Neural cell (in vitro differentiated cells): ENCODE measurements at regions not wholly inside any gene's neighbourhood (a gene's known extent, or its start where the extent isn't known, plus 50 kb on each side); places are given as distances from the start of the nearest gene placed in this dataset.

ENCODE experiments used
- H2AFZ ChIP-seq: fragments of 200-600, 300-800 bp; sonication (generic), shearing (Covaris generic); 2 replicates; pipeline ENCODE4 v1.6.0; 2014; ENCODE audit warnings: low read depth, mild to moderate bottlenecking, antibody characterized with exemption, low read length, moderate library complexity
- H3F3A ChIP-seq: fragments of 200-600 bp; shearing (Covaris generic); 2 replicates; pipeline ENCODE4 v1.6.1; 2016; ENCODE audit warnings: mild to moderate bottlenecking, moderate library complexity, mixed read lengths, antibody characterized with exemption, low read length; ENCODE audit not compliant: insufficient read depth, poor library complexity, severe bottlenecking
- H3K27ac ChIP-seq: fragments of 200-600, 300-800 bp; sonication (generic), shearing (Covaris generic); 2 replicates; pipeline ENCODE4 v1.5.1; 2014; ENCODE audit warnings: mild to moderate bottlenecking, low read length, moderate library complexity
- H3K27me3 ChIP-seq: fragments of 300-800, 200-600 bp; sonication (generic), shearing (Covaris generic); 2 replicates; pipeline ENCODE4 v1.6.0; 2014; ENCODE audit warnings: mild to moderate bottlenecking, low read depth, low read length, moderate library complexity; ENCODE audit not compliant: insufficient read depth
- H3K36me3 ChIP-seq: fragments of 300-800, 200-600 bp; sonication (generic), shearing (Covaris generic); 2 replicates; pipeline ENCODE4 v1.5.1; 2014; ENCODE audit warnings: mild to moderate bottlenecking, antibody characterized with exemption, low read length, moderate library complexity; ENCODE audit not compliant: insufficient read depth
- H3K4me2 ChIP-seq: fragments of 300-800, 200-600 bp; sonication (generic), shearing (Covaris generic); 2 replicates; pipeline ENCODE4 v1.6.0; 2014; ENCODE audit warnings: mild to moderate bottlenecking, low read length
- H3K4me3 ChIP-seq: fragments of 300-800, 200-600 bp; sonication (generic), shearing (Covaris generic); 2 replicates; pipeline ENCODE4 v1.5.1; 2014; ENCODE audit warnings: mild to moderate bottlenecking, low read length, moderate library complexity
- H3K79me2 ChIP-seq: fragments of 200-600 bp; shearing (Covaris generic); replicated peaks from 2 replicates; pipeline ENCODE4 v1.6.0; 2014; ENCODE audit warnings: mild to moderate bottlenecking, low read length, moderate library complexity; ENCODE audit not compliant: insufficient read depth
- H3K9ac ChIP-seq: fragments of 300-800, 200-600 bp; sonication (generic), shearing (Covaris generic); 2 replicates; pipeline ENCODE4 v1.6.1; 2016; ENCODE audit warnings: mild to moderate bottlenecking, low read length, mixed read lengths
- H3K9me2 ChIP-seq: fragments of 200-600 bp; shearing (Covaris generic); 2 replicates; pipeline ENCODE4 v1.6.1; 2016; ENCODE audit warnings: mild to moderate bottlenecking, low read length, mixed read lengths; ENCODE audit not compliant: insufficient read depth
- H3K9me3 ChIP-seq: fragments of 200-600, 300-800 bp; sonication (generic), shearing (Covaris generic); 2 replicates; pipeline ENCODE4 v1.6.1; 2016; ENCODE audit warnings: mild to moderate bottlenecking, mixed run types, low read length, moderate library complexity, mixed read lengths
- H4K20me1 ChIP-seq: fragments of 200-600 bp; shearing (Covaris generic); 2 replicates; pipeline ENCODE4 v1.6.1; 2016; ENCODE audit warnings: mild to moderate bottlenecking, mixed run types; ENCODE audit not compliant: insufficient read depth
- EP300 ChIP-seq: fragments of 450-650 bp; conservative IDR thresholded peaks from 2 replicates; pipeline ENCODE4 v1.6.1; 2014; ENCODE audit warnings: antibody characterized with exemption, mild to moderate bottlenecking, moderate library complexity; ENCODE audit not compliant: poor library complexity, severe bottlenecking
- EZH2 ChIP-seq: fragments of 200-600, 300-800 bp; shearing (Covaris generic), sonication (generic); IDR thresholded peaks from 2 replicates; pipeline ENCODE4 v1.6.1; 2014; ENCODE audit warnings: antibody characterized with exemption, low read length, borderline replicate concordance, mild to moderate bottlenecking; ENCODE audit not compliant: insufficient read depth, poor library complexity, severe bottlenecking
- MXI1 ChIP-seq: fragments of 450-650 bp; conservative IDR thresholded peaks from 2 replicates; pipeline ENCODE4 v1.6.1; 2014; ENCODE audit warnings: antibody characterized with exemption, mild to moderate bottlenecking; ENCODE audit not compliant: poor library complexity, severe bottlenecking
- POLR2AphosphoS5 ChIP-seq: IDR thresholded peaks from 2 replicates; pipeline ENCODE4 v1.6.1; 2012
- RAD21 ChIP-seq: fragments of 450-650 bp; conservative IDR thresholded peaks from 2 replicates; pipeline ENCODE4 v1.6.1; 2014; ENCODE audit warnings: antibody characterized with exemption, mild to moderate bottlenecking, moderate library complexity
- SMC3 ChIP-seq: fragments of 450-650 bp; conservative IDR thresholded peaks from 2 replicates; pipeline ENCODE4 v1.6.1; 2014; ENCODE audit warnings: antibody characterized with exemption, mild to moderate bottlenecking, moderate library complexity; ENCODE audit not compliant: poor library complexity
- TAF1 ChIP-seq: IDR thresholded peaks from 2 replicates; pipeline ENCODE4 v1.6.1; 2012; ENCODE audit warnings: low read depth
- TF ChIP-seq, protein P1 (sequence below): fragments of 450-650 bp; IDR thresholded peaks from 2 replicates; pipeline ENCODE4 v1.5.1; 2014; ENCODE audit warnings: antibody characterized with exemption, mild to moderate bottlenecking, moderate library complexity; ENCODE audit not compliant: poor library complexity, severe bottlenecking
- TF ChIP-seq, protein P2 (sequence below): IDR thresholded peaks from 2 replicates; pipeline ENCODE4 v1.6.1; 2012; ENCODE audit warnings: borderline replicate concordance

GRCh38 chr12:105587237-105587636 is 256.7 kb downstream of the C12orf75 start:
- no peak overlapping the region for H3K4me3 ChIP-seq
- no peaks in the 10 kb centered on the region for H4K20me1 ChIP-seq
- no peaks in the 10 kb centered on the region for H3K36me3 ChIP-seq
- no peak for TF ChIP-seq POLR2AphosphoS5
- H3K4me2 ChIP-seq: no peak overlapping the region
- H3F3A ChIP-seq: no peaks in the 10 kb centered on the region
- no peaks in the 10 kb centered on the region for H3K27me3 ChIP-seq
- H3K9me3 ChIP-seq: no peaks in the 10 kb centered on the region
- no peak overlapping the region for H2AFZ ChIP-seq
- no peaks in the 10 kb centered on the region for H3K9me2 ChIP-seq
- no peaks in the 10 kb centered on the region for H3K79me2 ChIP-seq
- no peak overlapping the region for H3K27ac ChIP-seq
- H3K9ac ChIP-seq: no peak overlapping the region

GRCh38 chr12:105588106-105588505 is 257.6 kb downstream of the C12orf75 start:
- Histone ChIP-seq H3K4me3 (no peak overlapping the region), H4K20me1 (no peaks in the 10 kb centered on the region), H3K4me2 (no peak overlapping the region), H3K79me2 (no peaks in the 10 kb centered on the region), H3K27me3 (no peaks in the 10 kb centered on the region), H3K9me2 (no peaks in the 10 kb centered on the region), H2AFZ (no peak overlapping the region), H3F3A (no peaks in the 10 kb centered on the region), H3K9me3 (no peaks in the 10 kb centered on the region), H3K36me3 (no peaks in the 10 kb centered on the region), H3K27ac (no peak overlapping the region), H3K9ac (no peak overlapping the region)
- TF ChIP-seq RAD21 (no peak), TAF1 (no peak), POLR2AphosphoS5 (no peak), MXI1 (no peak), SMC3 (no peak)
- TF ChIP-seq, protein P1, sequence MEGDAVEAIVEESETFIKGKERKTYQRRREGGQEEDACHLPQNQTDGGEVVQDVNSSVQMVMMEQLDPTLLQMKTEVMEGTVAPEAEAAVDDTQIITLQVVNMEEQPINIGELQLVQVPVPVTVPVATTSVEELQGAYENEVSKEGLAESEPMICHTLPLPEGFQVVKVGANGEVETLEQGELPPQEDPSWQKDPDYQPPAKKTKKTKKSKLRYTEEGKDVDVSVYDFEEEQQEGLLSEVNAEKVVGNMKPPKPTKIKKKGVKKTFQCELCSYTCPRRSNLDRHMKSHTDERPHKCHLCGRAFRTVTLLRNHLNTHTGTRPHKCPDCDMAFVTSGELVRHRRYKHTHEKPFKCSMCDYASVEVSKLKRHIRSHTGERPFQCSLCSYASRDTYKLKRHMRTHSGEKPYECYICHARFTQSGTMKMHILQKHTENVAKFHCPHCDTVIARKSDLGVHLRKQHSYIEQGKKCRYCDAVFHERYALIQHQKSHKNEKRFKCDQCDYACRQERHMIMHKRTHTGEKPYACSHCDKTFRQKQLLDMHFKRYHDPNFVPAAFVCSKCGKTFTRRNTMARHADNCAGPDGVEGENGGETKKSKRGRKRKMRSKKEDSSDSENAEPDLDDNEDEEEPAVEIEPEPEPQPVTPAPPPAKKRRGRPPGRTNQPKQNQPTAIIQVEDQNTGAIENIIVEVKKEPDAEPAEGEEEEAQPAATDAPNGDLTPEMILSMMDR: no peak

- Histone ChIP-seq H3K9me3 (no peaks in the 10 kb centered on the region), H3K9ac (no peak overlapping the region), H3K79me2 (no peaks in the 10 kb centered on the region), H4K20me1 (no peaks in the 10 kb centered on the region), H2AFZ (no peak overlapping the region), H3F3A (no peaks in the 10 kb centered on the region), H3K27me3 (no peaks in the 10 kb centered on the region), H3K4me2 (no peak overlapping the region), H3K27ac (no peak overlapping the region), H3K4me3 (no peak overlapping the region), H3K9me2 (no peaks in the 10 kb centered on the region), H3K36me3 (no peaks in the 10 kb centered on the region)
- TF ChIP-seq EP300 (no peak), RAD21 (no peak), SMC3 (no peak), TAF1 (no peak), MXI1 (no peak), POLR2AphosphoS5 (no peak), EZH2 (no peak)
- TF ChIP-seq, protein P1: no peak
- TF ChIP-seq, protein P2, sequence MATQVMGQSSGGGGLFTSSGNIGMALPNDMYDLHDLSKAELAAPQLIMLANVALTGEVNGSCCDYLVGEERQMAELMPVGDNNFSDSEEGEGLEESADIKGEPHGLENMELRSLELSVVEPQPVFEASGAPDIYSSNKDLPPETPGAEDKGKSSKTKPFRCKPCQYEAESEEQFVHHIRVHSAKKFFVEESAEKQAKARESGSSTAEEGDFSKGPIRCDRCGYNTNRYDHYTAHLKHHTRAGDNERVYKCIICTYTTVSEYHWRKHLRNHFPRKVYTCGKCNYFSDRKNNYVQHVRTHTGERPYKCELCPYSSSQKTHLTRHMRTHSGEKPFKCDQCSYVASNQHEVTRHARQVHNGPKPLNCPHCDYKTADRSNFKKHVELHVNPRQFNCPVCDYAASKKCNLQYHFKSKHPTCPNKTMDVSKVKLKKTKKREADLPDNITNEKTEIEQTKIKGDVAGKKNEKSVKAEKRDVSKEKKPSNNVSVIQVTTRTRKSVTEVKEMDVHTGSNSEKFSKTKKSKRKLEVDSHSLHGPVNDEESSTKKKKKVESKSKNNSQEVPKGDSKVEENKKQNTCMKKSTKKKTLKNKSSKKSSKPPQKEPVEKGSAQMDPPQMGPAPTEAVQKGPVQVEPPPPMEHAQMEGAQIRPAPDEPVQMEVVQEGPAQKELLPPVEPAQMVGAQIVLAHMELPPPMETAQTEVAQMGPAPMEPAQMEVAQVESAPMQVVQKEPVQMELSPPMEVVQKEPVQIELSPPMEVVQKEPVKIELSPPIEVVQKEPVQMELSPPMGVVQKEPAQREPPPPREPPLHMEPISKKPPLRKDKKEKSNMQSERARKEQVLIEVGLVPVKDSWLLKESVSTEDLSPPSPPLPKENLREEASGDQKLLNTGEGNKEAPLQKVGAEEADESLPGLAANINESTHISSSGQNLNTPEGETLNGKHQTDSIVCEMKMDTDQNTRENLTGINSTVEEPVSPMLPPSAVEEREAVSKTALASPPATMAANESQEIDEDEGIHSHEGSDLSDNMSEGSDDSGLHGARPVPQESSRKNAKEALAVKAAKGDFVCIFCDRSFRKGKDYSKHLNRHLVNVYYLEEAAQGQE: no peak
These were observed 260.1 kb downstream of the C12orf75 start for GRCh38 chr12:105590571-105590970.
